ENCODE measurements at regions not wholly inside any gene's neighbourhood (a gene's known extent, or its start where the extent isn't known, plus 50 kb on each side); places are given as distances from the start of the nearest gene placed in this dataset.

- no peak for DNase-seq (ENCODE audit: low read depth in 2 of 2)
These were observed 94.1 kb upstream of the VPREB1 start for GRCh38 chr22:22150457-22150856.

GRCh38 chr22:22148905-22149304, 95.7 kb upstream of the VPREB1 start:
- DNase-seq (ENCODE audit: low read depth in 2 of 2) = no peak

GRCh38 chr22:22144858-22145257, 99.7 kb upstream of the VPREB1 start:
- DNase-seq (ENCODE audit: low read depth in 2 of 2) = no peak

GRCh38 chr22:22143448-22143847, 101.1 kb upstream of the VPREB1 start:
- no peak for DNase-seq (ENCODE audit: low read depth in 2 of 2)

GRCh38 chr22:22142661-22143060, 101.9 kb upstream of the VPREB1 start:
- no peak for DNase-seq (ENCODE audit: low read depth in 2 of 2)

- no peak for DNase-seq (ENCODE audit: low read depth in 2 of 2)
These were observed 102.6 kb upstream of the VPREB1 start for GRCh38 chr22:22141771-22142591.

- DNase-seq (ENCODE audit: low read depth in 2 of 2) = no peak
These were observed 103.6 kb upstream of the VPREB1 start for GRCh38 chr22:22141031-22141430.

GRCh38 chr22:22139364-22139763, 105.2 kb upstream of the VPREB1 start:
- DNase-seq (ENCODE audit: low read depth in 2 of 2) = no peak

- no peak for DNase-seq (ENCODE audit: low read depth in 2 of 2)
These were observed 105.7 kb upstream of the VPREB1 start for GRCh38 chr22:22138915-22139314.

GRCh38 chr22:22137891-22138290, 106.7 kb upstream of the VPREB1 start:
- no peak for DNase-seq (ENCODE audit: low read depth in 2 of 2)

- DNase-seq (ENCODE audit: low read depth in 2 of 2) = no peak
These were observed 110.7 kb upstream of the VPREB1 start for GRCh38 chr22:22133910-22134309.

GRCh38 chr22:22130953-22131608, 113.5 kb upstream of the VPREB1 start:
- no peak for DNase-seq (ENCODE audit: low read depth in 2 of 2)

- no peak for DNase-seq (ENCODE audit: low read depth in 2 of 2)
These were observed 115.2 kb upstream of the VPREB1 start for GRCh38 chr22:22129387-22129786.

- no peak for DNase-seq (ENCODE audit: low read depth in 2 of 2)
These were observed 116.1 kb upstream of the VPREB1 start for GRCh38 chr22:22128440-22128839.

GRCh38 chr22:22127100-22127499, 117.5 kb upstream of the VPREB1 start:
- DNase-seq (ENCODE audit: low read depth in 2 of 2) = no peak

GRCh38 chr22:22125579-22126468, 118.8 kb upstream of the VPREB1 start:
- DNase-seq (ENCODE audit: low read depth in 2 of 2) = no peak

GRCh38 chr22:22125028-22125578, 119.5 kb upstream of the VPREB1 start:
- no peak for DNase-seq (ENCODE audit: low read depth in 2 of 2)

- no peak for DNase-seq (ENCODE audit: low read depth in 2 of 2)
These were observed 120.2 kb upstream of the VPREB1 start for GRCh38 chr22:22124374-22124773.

GRCh38 chr22:22123960-22124278, 120.7 kb upstream of the VPREB1 start:
- DNase-seq (ENCODE audit: low read depth in 2 of 2) = no peak

GRCh38 chr22:22123118-22123959, 121.2 kb upstream of the VPREB1 start:
- no peak for DNase-seq (ENCODE audit: low read depth in 2 of 2)
